ACC112 (cell line): ENCODE measurements at regions not wholly inside any gene's neighbourhood (a gene's known extent, or its start where the extent isn't known, plus 50 kb on each side); places are given as distances from the start of the nearest gene placed in this dataset.

Experiments
- H2AFZ ChIP-seq: fragments of 200-600 bp; sonication (generic); one replicate; pipeline ENCODE4 v1.6.0; 2017; ENCODE audit warnings: antibody characterized with exemption, low read length; ENCODE audit not compliant: unreplicated experiment
- H3K27ac ChIP-seq: fragments of 200-600 bp; sonication (generic); 2 replicates; pipeline ENCODE4 v1.5.1; 2014; ENCODE audit warnings: low read depth, mild to moderate bottlenecking, antibody characterized with exemption, low read length, moderate library complexity
- H3K27me3 ChIP-seq: fragments of 200-600 bp; sonication (generic); 2 replicates; pipeline ENCODE4 v1.6.1; 2014; ENCODE audit warnings: mild to moderate bottlenecking, antibody characterized with exemption, low read length, moderate library complexity, mixed read lengths; ENCODE audit not compliant: insufficient read depth
- H3K36me3 ChIP-seq: fragments of 200-600 bp; sonication (generic); 2 replicates; pipeline ENCODE4 v1.6.1; 2016; ENCODE audit warnings: mild to moderate bottlenecking, antibody characterized with exemption, low read length, moderate library complexity, mixed read lengths; ENCODE audit not compliant: insufficient read depth
- H3K4me1 ChIP-seq: fragments of 200-600 bp; sonication (generic); one replicate; pipeline ENCODE4 v1.6.1; 2016; ENCODE audit warnings: low read length, mixed read lengths; ENCODE audit not compliant: insufficient read depth, unreplicated experiment, control insufficient read depth
- H3K4me3 ChIP-seq: fragments of 200-600 bp; sonication (generic); 2 replicates; pipeline ENCODE4 v1.5.1; 2014; ENCODE audit warnings: mild to moderate bottlenecking, low read depth, low read length
- H3K79me2 ChIP-seq: fragments of 200-600 bp; sonication (generic); one replicate; pipeline ENCODE4 v1.6.0; 2016; ENCODE audit warnings: low read length; ENCODE audit not compliant: control insufficient read depth, unreplicated experiment, insufficient read depth

GRCh38 chr12:17278946-17279345 lies 673.0 kb upstream of the LMO3 start:
- H3K36me3 ChIP-seq: no peaks in the 10 kb centered on the region
- H3K27me3 ChIP-seq: no peaks in the 10 kb centered on the region
- H3K4me3 ChIP-seq: no peak overlapping the region
- no peaks in the 10 kb centered on the region for H3K4me1 ChIP-seq
- no peaks in the 10 kb centered on the region for H3K79me2 ChIP-seq
- no peak overlapping the region for H2AFZ ChIP-seq
- H3K27ac ChIP-seq: no peak overlapping the region

GRCh38 chr12:17276196-17276595 lies 670.2 kb upstream of the LMO3 start:
- Histone ChIP-seq H3K27ac (no peak overlapping the region), H3K4me1 (no peaks in the 10 kb centered on the region), H2AFZ (no peak overlapping the region), H3K27me3 (no peaks in the 10 kb centered on the region), H3K4me3 (no peak overlapping the region), H3K36me3 (no peaks in the 10 kb centered on the region), H3K79me2 (no peaks in the 10 kb centered on the region)

GRCh38 chr12:17266856-17267255 lies 660.9 kb upstream of the LMO3 start:
- Histone ChIP-seq H3K27ac (no peak overlapping the region), H3K4me1 (no peaks in the 10 kb centered on the region), H3K79me2 (no peaks in the 10 kb centered on the region), H3K36me3 (no peaks in the 10 kb centered on the region), H2AFZ (no peak overlapping the region), H3K4me3 (no peak overlapping the region), H3K27me3 (no peaks in the 10 kb centered on the region)

- Histone ChIP-seq H3K4me3 (no peak overlapping the region), H3K4me1 (no peaks in the 10 kb centered on the region), H2AFZ (no peak overlapping the region), H3K27ac (no peak overlapping the region), H3K27me3 (no peaks in the 10 kb centered on the region), H3K36me3 (no peaks in the 10 kb centered on the region), H3K79me2 (no peaks in the 10 kb centered on the region)
These were observed 658.6 kb upstream of the LMO3 start for GRCh38 chr12:17264603-17265002.

- Histone ChIP-seq H3K36me3 (no peaks in the 10 kb centered on the region), H3K4me3 (no peak overlapping the region), H3K27me3 (no peaks in the 10 kb centered on the region), H3K27ac (no peak overlapping the region), H3K4me1 (no peaks in the 10 kb centered on the region), H2AFZ (no peak overlapping the region), H3K79me2 (no peaks in the 10 kb centered on the region)
These were observed 633.9 kb upstream of the LMO3 start for GRCh38 chr12:17239874-17240273.

GRCh38 chr12:17235996-17236395 lies 630.0 kb upstream of the LMO3 start:
- Histone ChIP-seq H2AFZ (no peak overlapping the region), H3K79me2 (no peaks in the 10 kb centered on the region), H3K36me3 (no peaks in the 10 kb centered on the region), H3K4me3 (no peak overlapping the region), H3K27ac (no peak overlapping the region), H3K27me3 (no peaks in the 10 kb centered on the region), H3K4me1 (no peaks in the 10 kb centered on the region)

- no peaks in the 10 kb centered on the region for H3K36me3 ChIP-seq
- H2AFZ ChIP-seq: no peak overlapping the region
- H3K79me2 ChIP-seq: no peaks in the 10 kb centered on the region
- H3K27ac ChIP-seq: no peak overlapping the region
- H3K27me3 ChIP-seq: no peaks in the 10 kb centered on the region
- no peak overlapping the region for H3K4me3 ChIP-seq
- H3K4me1 ChIP-seq: no peaks in the 10 kb centered on the region
These were observed 610.0 kb upstream of the LMO3 start for GRCh38 chr12:17215759-17216570.

- Histone ChIP-seq H3K4me3 (no peak overlapping the region), H3K36me3 (no peaks in the 10 kb centered on the region), H3K79me2 (no peaks in the 10 kb centered on the region), H3K4me1 (no peaks in the 10 kb centered on the region), H3K27me3 (no peaks in the 10 kb centered on the region), H3K27ac (no peak overlapping the region), H2AFZ (no peak overlapping the region)
These were observed 609.0 kb upstream of the LMO3 start for GRCh38 chr12:17214929-17215328.

GRCh38 chr12:17206553-17206952 lies 600.6 kb upstream of the LMO3 start:
- Histone ChIP-seq H3K27ac (no peak overlapping the region), H3K79me2 (no peaks in the 10 kb centered on the region), H3K36me3 (no peaks in the 10 kb centered on the region)

GRCh38 chr12:17204289-17205054 lies 598.5 kb upstream of the LMO3 start:
- H3K27ac ChIP-seq: no peak overlapping the region
- H3K27me3 ChIP-seq: no peaks in the 10 kb centered on the region
- no peak overlapping the region for H2AFZ ChIP-seq
- no peaks in the 10 kb centered on the region for H3K79me2 ChIP-seq
- no peaks in the 10 kb centered on the region for H3K36me3 ChIP-seq
- no peaks in the 10 kb centered on the region for H3K4me1 ChIP-seq
- no peak overlapping the region for H3K4me3 ChIP-seq

More at GRCh38 chr12:17206553-17206952, 600.6 kb upstream of the LMO3 start:
- H3K27me3 ChIP-seq: no peaks in the 10 kb centered on the region
- H3K4me3 ChIP-seq: no peak overlapping the region
- no peaks in the 10 kb centered on the region for H3K4me1 ChIP-seq
- no peak overlapping the region for H2AFZ ChIP-seq

- no peak overlapping the region for H3K4me3 ChIP-seq
- no peak overlapping the region for H3K27ac ChIP-seq
- no peak overlapping the region for H2AFZ ChIP-seq
- no peaks in the 10 kb centered on the region for H3K4me1 ChIP-seq
- no peaks in the 10 kb centered on the region for H3K27me3 ChIP-seq
- no peaks in the 10 kb centered on the region for H3K36me3 ChIP-seq
- no peaks in the 10 kb centered on the region for H3K79me2 ChIP-seq
These were observed 597.5 kb upstream of the LMO3 start for GRCh38 chr12:17203497-17203896.
